Gastrocnemius medialis (tissue), 4 donors: ENCODE measurements at regions not wholly inside any gene's neighbourhood (a gene's known extent, or its start where the extent isn't known, plus 50 kb on each side); places are given as distances from the start of the nearest gene placed in this dataset.

Source experiments
- CTCF ChIP-seq, 5 experiments: fragments of 450-650 bp in 3 of 5; fragments of 200-600 bp in 2 of 5; sonication (generic) in 2 of 5; IDR thresholded peaks in 4 of 5; conservative IDR thresholded peaks in 1 of 5; 1 replicate in 4 of 5; 2 replicates in 1 of 5; pipeline ENCODE4 v1.5.1; 2016 to 2019; ENCODE audit warnings: antibody characterized with exemption in 5 of 5, mild to moderate bottlenecking in 3 of 5, moderate library complexity in 3 of 5
- POLR2A ChIP-seq, 2 donors: fragments of 450-650 bp; IDR thresholded peaks; one replicate each; pipeline ENCODE4 v1.6.1; 2017; ENCODE audit warnings: antibody characterized with exemption in 2 of 2, mild to moderate bottlenecking in 2 of 2, moderate library complexity in 2 of 2

DNA sequence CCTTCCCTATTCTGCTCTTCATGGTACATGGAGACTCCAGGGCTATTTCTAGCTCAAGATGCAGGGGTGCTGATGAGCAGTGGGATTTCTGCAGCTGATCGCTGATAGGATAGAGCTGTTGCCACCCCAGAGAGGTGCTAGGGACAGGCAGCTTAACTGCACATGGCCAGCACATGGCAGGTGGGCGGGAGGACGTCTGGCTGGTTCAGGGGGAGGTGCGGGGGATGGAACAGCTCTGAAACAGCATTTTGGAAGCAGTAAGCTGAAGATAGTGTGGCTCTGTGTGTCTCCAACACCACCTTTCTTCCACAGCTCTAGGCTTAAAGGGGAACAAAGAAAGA, 151.9 kb upstream of the PELI1 start:
- TF ChIP-seq CTCF (IDR thresholded peaks at IDR 0.05 in 4 of 5, conservative IDR thresholded peaks at IDR 0.05 in 1 of 5): no peak
- no peak for TF ChIP-seq POLR2A (IDR thresholded peaks at IDR 0.05)
